NB4 (cell line): ENCODE measurements at regions not wholly inside any gene's neighbourhood (a gene's known extent, or its start where the extent isn't known, plus 50 kb on each side); places are given as distances from the start of the nearest gene placed in this dataset.

Source experiments
- DNase-seq: peaks from one replicate; pipeline ENCODE4 v3.0.0; 2010; ENCODE audit warnings: low read depth
- H3K4me3 ChIP-seq: one replicate; pipeline ENCODE4 v1.5.1; 2011; ENCODE audit warnings: mild to moderate bottlenecking, low read depth, low read length, moderate library complexity
- MAX ChIP-seq: IDR thresholded peaks from 2 replicates; pipeline ENCODE4 v1.6.1; 2011; ENCODE audit warnings: low read depth, low read length
- MYC ChIP-seq: IDR thresholded peaks from 2 replicates; pipeline ENCODE4 v1.6.1; 2011; ENCODE audit warnings: low read depth, low read length
- POLR2A ChIP-seq: IDR thresholded peaks from 2 replicates; pipeline ENCODE4 v1.6.1; 2011; ENCODE audit warnings: mild to moderate bottlenecking; ENCODE audit not compliant: insufficient read length; ENCODE audit errors: extremely low read depth
- TF ChIP-seq, protein P1 (sequence below): IDR thresholded peaks from one replicate; pipeline ENCODE4 v1.5.1; 2012; ENCODE audit warnings: low read depth, low read length

DNA sequence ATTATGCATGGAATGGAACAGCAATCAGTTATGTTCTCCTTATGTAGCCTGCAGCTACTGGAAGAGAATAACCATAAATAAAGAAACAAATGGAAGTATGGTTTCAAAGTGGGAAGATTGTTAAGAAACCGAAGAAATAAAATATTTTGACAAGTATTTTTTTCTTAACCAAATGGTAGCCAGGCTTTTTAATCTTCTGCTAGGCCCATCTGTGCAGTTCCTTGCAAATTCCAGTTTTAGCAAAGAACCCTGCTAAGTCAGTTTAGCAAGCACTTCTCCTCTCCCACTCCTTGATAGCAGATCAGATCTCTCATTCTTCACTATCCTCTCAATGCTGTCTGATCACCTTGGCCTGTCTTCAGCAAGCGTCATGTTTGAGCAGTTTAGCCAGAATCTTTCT lies 111.1 kb upstream of the PRDM9 start:
- no peak overlapping the region for H3K4me3 ChIP-seq
- no peak for DNase-seq
- TF ChIP-seq, protein P1, sequence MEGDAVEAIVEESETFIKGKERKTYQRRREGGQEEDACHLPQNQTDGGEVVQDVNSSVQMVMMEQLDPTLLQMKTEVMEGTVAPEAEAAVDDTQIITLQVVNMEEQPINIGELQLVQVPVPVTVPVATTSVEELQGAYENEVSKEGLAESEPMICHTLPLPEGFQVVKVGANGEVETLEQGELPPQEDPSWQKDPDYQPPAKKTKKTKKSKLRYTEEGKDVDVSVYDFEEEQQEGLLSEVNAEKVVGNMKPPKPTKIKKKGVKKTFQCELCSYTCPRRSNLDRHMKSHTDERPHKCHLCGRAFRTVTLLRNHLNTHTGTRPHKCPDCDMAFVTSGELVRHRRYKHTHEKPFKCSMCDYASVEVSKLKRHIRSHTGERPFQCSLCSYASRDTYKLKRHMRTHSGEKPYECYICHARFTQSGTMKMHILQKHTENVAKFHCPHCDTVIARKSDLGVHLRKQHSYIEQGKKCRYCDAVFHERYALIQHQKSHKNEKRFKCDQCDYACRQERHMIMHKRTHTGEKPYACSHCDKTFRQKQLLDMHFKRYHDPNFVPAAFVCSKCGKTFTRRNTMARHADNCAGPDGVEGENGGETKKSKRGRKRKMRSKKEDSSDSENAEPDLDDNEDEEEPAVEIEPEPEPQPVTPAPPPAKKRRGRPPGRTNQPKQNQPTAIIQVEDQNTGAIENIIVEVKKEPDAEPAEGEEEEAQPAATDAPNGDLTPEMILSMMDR, result no peak
- TF ChIP-seq POLR2A (no peak), MAX (no peak), MYC (no peak)

GRCh38 chr5:23389291-23390101 lies 117.9 kb upstream of the PRDM9 start:
- DNase-seq, result no peak
- no peak overlapping the region for H3K4me3 ChIP-seq
- TF ChIP-seq, protein P1, result no peak
- no peak for TF ChIP-seq MAX
- no peak for TF ChIP-seq MYC
- no peak for TF ChIP-seq POLR2A

DNA sequence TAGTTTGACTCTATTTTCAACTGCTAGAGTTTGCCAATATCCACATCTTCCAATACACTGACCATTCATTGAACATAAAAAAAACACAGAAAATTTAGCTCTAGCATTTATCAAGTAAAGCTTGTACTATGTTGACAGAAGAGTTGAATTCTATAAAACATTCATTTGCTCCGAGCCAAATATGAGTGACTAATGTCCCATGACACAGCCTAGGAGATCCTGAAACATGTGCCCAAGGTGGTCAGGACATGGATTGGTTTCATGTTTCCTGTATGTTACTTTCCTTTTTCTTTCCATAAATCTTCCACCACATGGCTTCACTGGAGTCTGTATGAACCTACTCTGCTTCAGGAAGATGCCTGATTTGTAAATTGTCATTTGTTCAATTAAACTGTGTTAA lies 122.4 kb upstream of the PRDM9 start:
- DNase-seq, result no peak
- TF ChIP-seq, protein P1, result no peak
- TF ChIP-seq POLR2A (no peak), MYC (no peak), MAX (no peak)
- no peak overlapping the region for H3K4me3 ChIP-seq

DNA sequence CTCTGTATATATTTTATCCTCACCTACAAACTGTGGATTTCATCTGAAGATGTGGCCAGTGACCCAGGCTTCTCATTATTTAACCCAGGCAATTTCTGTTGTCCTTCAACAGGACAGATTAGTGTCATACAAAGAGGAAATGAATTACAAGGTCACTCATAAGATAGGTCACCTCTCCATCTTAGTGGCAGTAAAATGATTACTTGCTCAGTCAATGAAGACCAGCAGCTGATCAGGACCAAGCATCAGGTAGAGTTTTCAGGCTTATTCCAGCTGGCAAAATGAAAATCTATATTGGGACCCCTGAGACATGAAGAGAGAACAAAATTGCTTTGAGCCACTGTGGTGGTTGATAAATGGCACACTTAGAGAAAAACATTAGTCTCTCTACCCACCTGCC lies 135.2 kb upstream of the PRDM9 start:
- no peak for DNase-seq
- TF ChIP-seq, protein P1, result no peak
- TF ChIP-seq MAX (no peak), POLR2A (no peak), MYC (no peak)
- H3K4me3 ChIP-seq, result no peak overlapping the region

DNA sequence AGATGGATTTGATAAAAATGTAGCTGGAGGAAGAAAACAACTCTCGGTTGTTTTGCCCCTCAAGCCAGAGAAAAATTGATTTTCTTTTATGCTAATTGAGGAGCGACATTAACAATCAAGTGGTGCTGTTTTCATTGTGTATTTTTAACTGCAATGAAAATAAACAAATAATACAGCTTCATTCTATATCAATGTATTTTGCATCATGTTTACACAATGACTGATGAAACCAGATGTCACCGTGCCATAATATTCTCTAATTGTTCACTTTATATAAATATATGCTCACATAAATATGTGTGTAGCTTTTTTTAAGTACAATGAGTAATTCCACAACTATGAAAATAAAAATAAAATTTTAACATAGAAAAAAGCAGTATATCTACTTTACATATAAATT lies 139.0 kb upstream of the PRDM9 start:
- TF ChIP-seq POLR2A, result no peak
- TF ChIP-seq MAX, result no peak
- TF ChIP-seq, protein P1, result no peak
- no peak for TF ChIP-seq MYC
- H3K4me3 ChIP-seq, result no peak overlapping the region
- no peak for DNase-seq
